Thoracic aorta (tissue), 2 donors: ENCODE measurements at regions not wholly inside any gene's neighbourhood (a gene's known extent, or its start where the extent isn't known, plus 50 kb on each side); places are given as distances from the start of the nearest gene placed in this dataset.

Experiments used
- ATAC-seq: fragments of 150-250 bp; one replicate; pipeline ENCODE4 v1.8.0; 2017; ENCODE audit warnings: low read depth; ENCODE audit not compliant: insufficient number of reproducible peaks, low FRiP score
- DNase-seq: peaks from one replicate; pipeline ENCODE4 v3.0.0-alpha.2; 2020; ENCODE audit warnings: low spot score
- H3K27ac ChIP-seq, 2 donors: fragments of 200-600 bp; sonication (generic); 1 replicate in 1 of 2; 2 replicates in 1 of 2; pipeline ENCODE4 v1.5.1; 2016; ENCODE audit warnings: mild to moderate bottlenecking in 2 of 2, moderate library complexity in 2 of 2
- H3K27me3 ChIP-seq: fragments of 200-600 bp; sonication (generic); replicated peaks from 2 replicates; pipeline ENCODE4 v1.6.0; 2016; ENCODE audit warnings: mild to moderate bottlenecking; ENCODE audit not compliant: insufficient read depth
- H3K36me3 ChIP-seq: fragments of 200-600 bp; sonication (generic); one replicate; pipeline ENCODE4 v1.5.1; 2016
- H3K4me1 ChIP-seq, 2 donors: fragments of 200-600 bp; sonication (generic); 1 replicate in 1 of 2; 2 replicates in 1 of 2; pipeline versions ENCODE4 v1.5.1 to v1.6.0; 2016; ENCODE audit warnings: low read depth in 2 of 2, mild to moderate bottlenecking in 1 of 2; ENCODE audit not compliant: control insufficient read depth in 1 of 2
- H3K4me3 ChIP-seq: fragments of 200-600 bp; sonication (generic); 2 replicates; pipeline ENCODE4 v1.5.1; 2016; ENCODE audit warnings: mild to moderate bottlenecking
- H3K9me3 ChIP-seq: fragments of 200-600 bp; sonication (generic); 2 replicates; pipeline ENCODE4 v1.5.1; 2016
- TF ChIP-seq, protein P1 (sequence below): fragments of 200-600 bp; sonication (generic); IDR thresholded peaks from one replicate; pipeline ENCODE4 v1.5.1; 2019; ENCODE audit warnings: antibody characterized with exemption

DNA sequence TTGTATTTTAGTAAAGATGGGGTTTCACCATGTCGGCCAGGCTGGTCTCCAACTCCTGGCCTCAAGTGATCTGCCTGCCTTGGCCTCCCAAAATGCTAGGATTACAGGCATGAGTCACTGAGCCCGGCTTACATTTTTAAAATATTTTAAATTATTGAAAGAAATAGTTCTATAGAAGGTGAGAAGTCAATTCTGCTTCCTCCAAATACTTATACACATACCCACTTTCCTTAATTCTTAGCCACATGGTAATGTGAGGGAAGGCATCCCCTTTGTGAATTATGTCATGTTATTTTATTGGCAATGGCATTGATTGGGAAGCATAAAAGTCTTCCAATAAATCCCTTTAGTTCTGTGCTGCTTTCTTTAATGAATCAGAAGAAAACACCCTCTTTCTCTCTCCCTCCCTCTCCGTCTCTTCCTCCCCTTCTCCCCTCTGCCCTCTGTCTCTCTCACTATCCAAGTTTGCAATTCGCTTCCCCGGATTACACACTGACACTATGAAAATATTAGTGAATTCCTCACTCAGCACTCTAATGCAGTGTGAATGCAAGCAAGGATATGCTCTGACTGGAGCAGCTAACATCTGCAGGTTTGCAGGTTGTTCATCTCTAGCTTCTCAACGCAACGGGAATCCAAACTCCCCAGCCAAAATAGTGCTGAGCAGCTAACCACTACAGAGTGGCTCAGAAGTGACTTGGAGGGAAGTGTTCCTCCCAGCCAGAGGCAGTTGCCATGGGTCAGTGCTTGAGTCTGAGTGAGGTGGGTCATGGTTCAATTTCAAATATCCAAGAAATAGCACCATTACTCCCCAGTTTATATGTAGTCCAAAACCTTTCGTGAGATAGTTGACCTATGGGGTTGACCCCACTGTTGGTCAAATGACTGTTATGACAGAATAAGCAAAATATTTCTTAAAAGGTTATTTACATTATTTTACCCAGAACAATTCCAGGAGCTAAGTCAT, 77.8 kb upstream of the CD55 start:
- TF ChIP-seq, protein P1, sequence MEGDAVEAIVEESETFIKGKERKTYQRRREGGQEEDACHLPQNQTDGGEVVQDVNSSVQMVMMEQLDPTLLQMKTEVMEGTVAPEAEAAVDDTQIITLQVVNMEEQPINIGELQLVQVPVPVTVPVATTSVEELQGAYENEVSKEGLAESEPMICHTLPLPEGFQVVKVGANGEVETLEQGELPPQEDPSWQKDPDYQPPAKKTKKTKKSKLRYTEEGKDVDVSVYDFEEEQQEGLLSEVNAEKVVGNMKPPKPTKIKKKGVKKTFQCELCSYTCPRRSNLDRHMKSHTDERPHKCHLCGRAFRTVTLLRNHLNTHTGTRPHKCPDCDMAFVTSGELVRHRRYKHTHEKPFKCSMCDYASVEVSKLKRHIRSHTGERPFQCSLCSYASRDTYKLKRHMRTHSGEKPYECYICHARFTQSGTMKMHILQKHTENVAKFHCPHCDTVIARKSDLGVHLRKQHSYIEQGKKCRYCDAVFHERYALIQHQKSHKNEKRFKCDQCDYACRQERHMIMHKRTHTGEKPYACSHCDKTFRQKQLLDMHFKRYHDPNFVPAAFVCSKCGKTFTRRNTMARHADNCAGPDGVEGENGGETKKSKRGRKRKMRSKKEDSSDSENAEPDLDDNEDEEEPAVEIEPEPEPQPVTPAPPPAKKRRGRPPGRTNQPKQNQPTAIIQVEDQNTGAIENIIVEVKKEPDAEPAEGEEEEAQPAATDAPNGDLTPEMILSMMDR: no peak
- H3K27ac ChIP-seq: no peak overlapping the region
- no peaks in the 10 kb centered on the region for H3K4me1 ChIP-seq
- no peaks in the 10 kb centered on the region for H3K9me3 ChIP-seq
- no peaks in the 10 kb centered on the region for H3K36me3 ChIP-seq
- H3K27me3 ChIP-seq: no peaks in the 10 kb centered on the region
- DNase-seq (no peak), ATAC-seq (no peak)
- H3K4me3 ChIP-seq: no peak overlapping the region

DNA sequence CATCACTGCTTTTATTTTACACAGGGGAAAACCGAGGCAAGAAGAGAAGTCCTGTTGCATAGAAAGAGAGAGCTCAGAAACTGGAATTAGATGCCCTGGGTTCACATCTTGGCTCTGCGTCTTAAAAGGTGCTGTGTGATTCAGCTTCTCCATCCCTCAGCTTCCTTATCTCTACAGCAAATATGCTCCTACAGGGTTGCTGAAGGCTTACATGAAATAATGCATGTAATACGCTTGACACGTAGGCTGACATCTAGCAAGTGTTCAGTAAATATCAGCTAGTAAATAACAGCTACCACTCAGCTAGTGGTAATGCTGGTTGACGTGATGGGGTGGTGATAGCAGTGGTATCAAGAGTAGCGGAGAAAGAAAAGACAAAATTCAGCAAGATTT, 77.1 kb upstream of the CD55 start:
- H3K36me3 ChIP-seq: no peaks in the 10 kb centered on the region
- no peaks in the 10 kb centered on the region for H3K27me3 ChIP-seq
- ATAC-seq (no peak), DNase-seq (no peak)
- H3K9me3 ChIP-seq: no peaks in the 10 kb centered on the region
- no peak overlapping the region for H3K4me3 ChIP-seq
- no peak overlapping the region for H3K27ac ChIP-seq
- TF ChIP-seq, protein P1: no peak
- no peaks in the 10 kb centered on the region for H3K4me1 ChIP-seq

GRCh38 chr1:207245124-207245523, 76.4 kb upstream of the CD55 start:
- no peaks in the 10 kb centered on the region for H3K36me3 ChIP-seq
- DNase-seq (no peak), ATAC-seq (no peak)
- H3K9me3 ChIP-seq: no peaks in the 10 kb centered on the region
- no peaks in the 10 kb centered on the region for H3K27me3 ChIP-seq
- TF ChIP-seq, protein P1: no peak
- no peaks in the 10 kb centered on the region for H3K4me1 ChIP-seq
- no peak overlapping the region for H3K27ac ChIP-seq
- no peak overlapping the region for H3K4me3 ChIP-seq

- no peaks in the 10 kb centered on the region for H3K9me3 ChIP-seq
- H3K36me3 ChIP-seq: no peaks in the 10 kb centered on the region
- H3K4me3 ChIP-seq: no peak overlapping the region
- no peaks in the 10 kb centered on the region for H3K27me3 ChIP-seq
- DNase-seq (no peak), ATAC-seq (no peak)
- no peaks in the 10 kb centered on the region for H3K4me1 ChIP-seq
- TF ChIP-seq, protein P1: no peak
- no peak overlapping the region for H3K27ac ChIP-seq
Observed at GRCh38 chr1:207248544-207249198, 72.8 kb upstream of the CD55 start.

DNA sequence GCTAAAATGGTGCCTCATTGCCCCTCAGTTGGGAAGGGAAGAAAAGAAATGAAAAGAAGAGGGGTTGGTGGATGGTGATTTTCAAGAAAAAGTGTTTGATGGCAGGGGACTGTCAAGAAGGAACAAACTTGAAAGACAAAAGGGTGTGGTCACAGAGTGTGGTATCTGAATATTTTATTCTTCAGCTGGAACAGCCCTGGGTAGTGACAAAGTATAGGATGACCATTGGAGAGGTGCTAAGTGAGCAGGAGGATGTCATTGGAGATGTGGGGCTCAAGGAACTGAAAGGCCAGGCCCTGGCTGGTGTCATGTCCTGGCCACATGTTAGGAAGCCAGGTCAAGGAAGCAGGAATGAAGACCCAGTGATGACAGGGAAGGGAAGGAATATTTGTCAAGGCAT, 71.0 kb upstream of the CD55 start:
- DNase-seq: no peak
- no peaks in the 10 kb centered on the region for H3K9me3 ChIP-seq
- H3K4me3 ChIP-seq: no peak overlapping the region
- no peaks in the 10 kb centered on the region for H3K36me3 ChIP-seq
- ATAC-seq: no peak
- TF ChIP-seq, protein P1: no peak
- no peaks in the 10 kb centered on the region for H3K4me1 ChIP-seq
- no peaks in the 10 kb centered on the region for H3K27me3 ChIP-seq
- H3K27ac ChIP-seq: no peak overlapping the region
